Progenitor cell of endocrine pancreas (in vitro differentiated cells): ENCODE measurements at regions not wholly inside any gene's neighbourhood (a gene's known extent, or its start where the extent isn't known, plus 50 kb on each side); places are given as distances from the start of the nearest gene placed in this dataset.
"Not testable (repeated sequence)": the region's sequence is repeated elsewhere in the genome, so short reads cannot be mapped to it uniquely, and the experiment has no call there.

Source experiments
- DNase-seq: peaks from one replicate; pipeline ENCODE4 v3.0.0; 2021; ENCODE audit warnings: low spot score; ENCODE audit not compliant: unreplicated experiment
- H3K27ac Mint-ChIP-seq: 2 replicates; pipeline ENCODE4 v1.8.0; 2021; ENCODE audit warnings: mild to moderate bottlenecking, moderate library complexity, mixed read lengths
- H3K27me3 Mint-ChIP-seq: 2 replicates; pipeline ENCODE4 v1.8.0; 2021; ENCODE audit warnings: mixed read lengths
- H3K36me3 Mint-ChIP-seq: 2 replicates; pipeline ENCODE4 v1.8.0; 2022; ENCODE audit warnings: mixed read lengths; ENCODE audit not compliant: insufficient read depth
- H3K4me1 Mint-ChIP-seq: 2 replicates; pipeline ENCODE4 v1.8.0; 2021; ENCODE audit warnings: low read depth, mixed read lengths
- H3K4me3 Mint-ChIP-seq: 2 replicates; pipeline ENCODE4 v1.8.0; 2021; ENCODE audit warnings: low read depth, mild to moderate bottlenecking, moderate library complexity, mixed read lengths
- H3K9me3 Mint-ChIP-seq: 2 replicates; pipeline ENCODE4 v1.8.0; 2021; ENCODE audit warnings: low read depth, mixed read lengths
- TF ChIP-seq, protein P1 (sequence below): fragments of 200-600 bp; sonication (generic); IDR thresholded peaks from one replicate; pipeline ENCODE4 v1.5.0; 2021; ENCODE audit warnings: antibody characterized with exemption, mild to moderate bottlenecking; ENCODE audit not compliant: unreplicated experiment

DNA sequence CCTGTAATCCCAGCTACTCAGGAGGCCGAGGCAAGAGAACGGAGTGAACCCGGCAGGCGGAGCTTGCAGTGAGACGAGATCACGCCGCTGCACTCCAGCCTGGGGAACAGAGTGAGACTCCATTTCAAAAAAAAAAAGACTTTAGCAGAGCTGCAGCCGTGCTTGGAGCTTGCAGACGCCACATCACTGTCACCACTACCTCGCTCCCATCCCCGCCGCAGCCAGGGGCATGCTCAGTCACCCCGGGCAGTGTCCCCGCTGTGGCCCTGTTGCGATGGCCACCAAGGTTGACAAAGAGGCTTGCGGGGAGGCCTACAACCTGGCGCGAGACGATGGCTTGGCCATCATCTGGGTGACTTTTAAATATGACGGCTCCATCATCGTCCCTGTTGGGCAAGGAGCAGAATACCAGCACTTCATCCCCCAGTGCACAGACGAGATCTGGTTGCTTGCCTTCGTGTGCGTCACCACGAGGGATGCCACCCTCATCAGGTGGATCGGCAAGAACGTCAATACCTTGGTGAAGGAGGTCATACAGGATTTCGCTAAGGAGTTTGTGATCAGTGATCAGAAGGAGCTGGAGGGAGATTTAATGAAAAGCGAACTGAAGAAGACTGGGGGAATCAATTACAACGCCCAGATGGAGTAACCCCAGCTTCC, 118.1 kb downstream of the TNFRSF13B start:
- Mint-ChIP-seq H3K27me3 (peaks cover 3% of the 10 kb centered on the region), H3K4me3 (no peak overlapping the region), H3K4me1 (peaks cover 3% of the 10 kb centered on the region), H3K9me3 (no peaks in the 10 kb centered on the region), H3K27ac (no peak overlapping the region), H3K36me3 (no peaks in the 10 kb centered on the region)
- DNase-seq, result no peak
- TF ChIP-seq, protein P1, sequence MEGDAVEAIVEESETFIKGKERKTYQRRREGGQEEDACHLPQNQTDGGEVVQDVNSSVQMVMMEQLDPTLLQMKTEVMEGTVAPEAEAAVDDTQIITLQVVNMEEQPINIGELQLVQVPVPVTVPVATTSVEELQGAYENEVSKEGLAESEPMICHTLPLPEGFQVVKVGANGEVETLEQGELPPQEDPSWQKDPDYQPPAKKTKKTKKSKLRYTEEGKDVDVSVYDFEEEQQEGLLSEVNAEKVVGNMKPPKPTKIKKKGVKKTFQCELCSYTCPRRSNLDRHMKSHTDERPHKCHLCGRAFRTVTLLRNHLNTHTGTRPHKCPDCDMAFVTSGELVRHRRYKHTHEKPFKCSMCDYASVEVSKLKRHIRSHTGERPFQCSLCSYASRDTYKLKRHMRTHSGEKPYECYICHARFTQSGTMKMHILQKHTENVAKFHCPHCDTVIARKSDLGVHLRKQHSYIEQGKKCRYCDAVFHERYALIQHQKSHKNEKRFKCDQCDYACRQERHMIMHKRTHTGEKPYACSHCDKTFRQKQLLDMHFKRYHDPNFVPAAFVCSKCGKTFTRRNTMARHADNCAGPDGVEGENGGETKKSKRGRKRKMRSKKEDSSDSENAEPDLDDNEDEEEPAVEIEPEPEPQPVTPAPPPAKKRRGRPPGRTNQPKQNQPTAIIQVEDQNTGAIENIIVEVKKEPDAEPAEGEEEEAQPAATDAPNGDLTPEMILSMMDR, result no peak

DNA sequence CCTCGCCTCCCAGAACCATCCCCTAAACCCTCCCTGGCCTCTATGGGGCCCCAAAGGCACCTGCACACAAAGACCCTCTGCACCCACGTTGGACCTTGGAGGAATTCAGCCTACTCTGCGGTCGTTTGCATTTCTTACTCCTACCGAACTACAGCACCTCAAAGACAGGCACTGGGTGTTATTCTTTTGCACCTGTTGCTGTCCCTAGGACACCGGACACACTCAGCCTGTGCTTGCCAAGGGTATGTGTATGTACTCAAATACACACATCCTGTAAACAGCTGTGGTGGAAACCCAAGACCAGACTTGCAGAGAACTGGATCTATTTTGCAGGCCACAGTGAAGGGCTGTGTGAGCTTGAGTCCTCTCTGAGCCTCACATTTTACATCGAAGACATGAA, 122.1 kb downstream of the TNFRSF13B start:
- H3K27me3 Mint-ChIP-seq, H3K36me3 Mint-ChIP-seq, H3K4me1 Mint-ChIP-seq, DNase-seq, H3K9me3 Mint-ChIP-seq, H3K27ac Mint-ChIP-seq, H3K4me3 Mint-ChIP-seq: not testable (repeated sequence)

DNA sequence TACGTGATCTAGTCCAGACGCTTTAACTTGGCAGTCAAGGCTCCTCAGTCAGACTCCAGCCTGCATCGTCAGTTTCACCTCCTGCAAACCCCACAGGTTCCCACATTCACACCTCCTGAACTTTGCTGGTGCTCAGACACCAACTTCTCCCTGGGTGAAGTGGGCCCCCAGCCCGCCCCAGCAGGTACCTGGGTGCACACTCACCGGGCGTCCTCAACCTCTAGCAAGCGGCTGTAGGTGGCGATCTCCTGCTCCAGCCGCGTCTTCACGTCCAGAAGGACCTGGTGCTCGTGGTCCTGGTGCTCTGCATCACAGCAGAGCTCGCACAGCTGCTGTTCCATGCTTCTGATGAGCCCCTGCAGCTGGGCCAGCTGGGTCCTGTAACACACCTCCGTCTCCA, 122.9 kb downstream of the TNFRSF13B start:
- DNase-seq, H3K4me1 Mint-ChIP-seq, H3K4me3 Mint-ChIP-seq, H3K27me3 Mint-ChIP-seq, H3K27ac Mint-ChIP-seq, H3K9me3 Mint-ChIP-seq, H3K36me3 Mint-ChIP-seq: not testable (repeated sequence)

DNA sequence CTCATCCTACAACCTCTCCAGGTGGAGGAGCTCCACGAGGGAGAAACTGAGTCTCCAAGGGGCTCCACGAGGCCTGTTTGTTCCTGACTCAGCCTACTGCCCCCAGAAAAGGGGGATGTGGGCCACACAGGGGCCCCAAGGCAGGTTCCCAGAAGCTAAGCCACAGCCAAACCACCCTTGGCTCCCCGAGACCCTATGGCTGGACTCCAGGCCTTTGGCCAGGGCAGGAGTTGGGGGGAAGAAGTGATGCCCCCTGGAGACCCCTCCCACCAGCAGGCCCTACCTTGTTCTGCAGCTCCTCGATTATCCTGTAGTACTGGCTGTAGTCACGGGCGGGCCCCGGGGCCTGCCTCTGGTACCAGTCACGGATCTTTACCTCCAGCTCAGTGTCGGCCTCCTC, 126.8 kb downstream of the TNFRSF13B start:
- H3K36me3 Mint-ChIP-seq, H3K27me3 Mint-ChIP-seq, DNase-seq, H3K9me3 Mint-ChIP-seq, H3K27ac Mint-ChIP-seq, H3K4me3 Mint-ChIP-seq, H3K4me1 Mint-ChIP-seq: not testable (repeated sequence)

DNA sequence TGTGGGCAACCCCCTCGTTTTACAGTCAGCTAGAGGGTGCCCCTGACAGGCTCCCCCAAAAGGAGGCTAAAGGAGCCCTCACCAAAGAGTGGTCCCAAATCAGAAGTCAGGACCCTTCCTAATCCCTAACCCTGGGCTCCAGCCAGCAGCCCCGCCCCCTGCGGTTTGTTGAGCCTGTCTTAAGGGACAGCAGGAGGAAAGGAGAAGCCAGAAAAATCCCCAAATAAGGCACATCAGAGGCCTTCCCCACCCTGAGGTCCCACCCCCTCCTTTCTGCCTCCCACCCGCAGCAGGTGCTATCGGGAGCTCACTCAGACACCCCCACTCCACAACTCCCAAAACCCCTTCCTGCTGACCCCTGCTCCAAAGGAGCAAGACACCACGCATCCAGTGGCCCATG, 127.2 kb downstream of the TNFRSF13B start:
- H3K27me3 Mint-ChIP-seq, H3K36me3 Mint-ChIP-seq, H3K27ac Mint-ChIP-seq, DNase-seq, H3K9me3 Mint-ChIP-seq, H3K4me1 Mint-ChIP-seq, H3K4me3 Mint-ChIP-seq: not testable (repeated sequence)

DNA sequence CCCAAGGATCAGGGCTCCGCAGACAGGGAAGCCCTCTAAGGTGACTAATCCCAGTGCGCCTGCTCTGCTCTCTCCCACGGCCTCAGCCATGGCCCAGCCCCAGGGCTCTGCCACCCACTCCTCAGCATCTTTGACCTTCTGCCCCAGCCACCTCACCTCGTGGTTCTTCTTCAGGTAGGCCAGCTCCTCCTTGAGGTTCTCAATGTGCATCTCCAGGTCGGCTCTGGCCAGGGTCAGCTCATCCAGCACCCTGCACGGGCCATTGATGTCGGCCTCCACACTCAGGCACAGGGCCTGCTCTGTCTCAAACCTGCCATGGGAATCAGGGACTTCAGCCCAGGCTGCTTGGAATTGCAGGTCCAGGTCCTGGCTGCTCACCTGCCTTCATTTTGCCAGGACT, 128.4 kb downstream of the TNFRSF13B start:
- not testable (repeated sequence) for H3K27me3 Mint-ChIP-seq, H3K36me3 Mint-ChIP-seq, H3K4me3 Mint-ChIP-seq, DNase-seq, H3K27ac Mint-ChIP-seq, H3K4me1 Mint-ChIP-seq, H3K9me3 Mint-ChIP-seq

DNA sequence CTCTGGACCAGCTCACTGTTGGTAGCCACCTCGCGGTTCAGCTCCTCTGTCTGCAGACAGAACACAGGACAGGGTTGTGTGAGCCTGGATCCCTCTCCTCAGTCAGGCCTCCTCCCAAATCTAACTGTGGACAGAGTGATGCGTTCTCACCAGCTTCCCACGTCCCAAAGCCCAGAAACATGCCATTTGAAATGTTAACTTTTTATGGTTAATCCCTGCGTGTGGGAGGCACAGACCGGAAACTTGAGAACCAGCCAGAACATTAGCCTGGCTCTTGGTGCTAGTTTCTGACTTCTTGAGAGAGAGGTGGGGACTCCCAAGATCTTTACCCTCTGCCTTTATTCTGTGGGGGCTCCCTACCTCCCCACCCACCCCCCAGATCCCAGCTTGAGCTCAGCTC, 129.6 kb downstream of the TNFRSF13B start:
- H3K4me1 Mint-ChIP-seq, H3K27me3 Mint-ChIP-seq, H3K4me3 Mint-ChIP-seq, H3K36me3 Mint-ChIP-seq, H3K9me3 Mint-ChIP-seq, H3K27ac Mint-ChIP-seq, DNase-seq: not testable (repeated sequence)

DNA sequence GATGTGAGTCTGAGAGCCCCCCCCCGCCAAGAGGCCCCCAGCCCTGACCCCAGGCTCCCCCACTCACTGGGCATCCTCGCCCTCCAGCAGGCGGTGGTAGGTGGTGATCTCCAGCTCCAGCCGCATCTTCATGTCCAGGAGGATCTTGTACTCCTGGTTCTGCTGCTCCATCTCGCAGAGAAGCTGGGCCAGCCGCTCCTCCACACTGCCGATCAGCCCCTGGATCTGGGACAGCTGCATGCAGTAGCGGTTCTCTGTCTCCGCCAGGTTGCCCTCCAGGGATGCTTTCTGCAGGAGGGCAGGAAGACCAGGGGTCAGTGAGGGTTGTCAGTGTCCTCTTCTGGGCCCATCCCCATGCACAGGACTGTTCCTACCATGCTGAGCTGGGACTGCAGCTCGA, 130.0 kb downstream of the TNFRSF13B start:
- not testable (repeated sequence) for H3K27ac Mint-ChIP-seq, H3K4me3 Mint-ChIP-seq, H3K36me3 Mint-ChIP-seq, DNase-seq, H3K27me3 Mint-ChIP-seq, H3K9me3 Mint-ChIP-seq, H3K4me1 Mint-ChIP-seq

DNA sequence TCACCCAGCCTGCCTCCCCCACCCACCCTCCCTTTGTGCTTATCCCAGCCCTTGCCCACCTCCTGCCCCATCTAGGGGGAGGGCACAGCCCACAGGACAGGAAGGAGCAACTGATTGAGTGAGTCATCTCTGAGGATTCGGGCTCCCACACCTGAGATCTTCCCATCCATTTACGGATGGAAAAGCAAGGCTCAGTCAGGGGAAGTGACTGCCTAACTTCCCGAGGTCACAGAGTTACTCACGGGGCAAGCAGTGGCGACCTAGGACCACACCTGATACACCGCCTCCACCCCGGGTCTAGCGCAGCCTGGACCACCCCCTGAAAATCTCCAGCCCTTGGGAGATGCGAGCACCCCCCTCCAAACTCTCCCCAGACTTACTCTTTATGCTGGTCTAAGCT, 131.7 kb downstream of the TNFRSF13B start:
- not testable (repeated sequence) for H3K27me3 Mint-ChIP-seq, H3K27ac Mint-ChIP-seq, H3K9me3 Mint-ChIP-seq, H3K36me3 Mint-ChIP-seq, H3K4me3 Mint-ChIP-seq, H3K4me1 Mint-ChIP-seq, DNase-seq

DNA sequence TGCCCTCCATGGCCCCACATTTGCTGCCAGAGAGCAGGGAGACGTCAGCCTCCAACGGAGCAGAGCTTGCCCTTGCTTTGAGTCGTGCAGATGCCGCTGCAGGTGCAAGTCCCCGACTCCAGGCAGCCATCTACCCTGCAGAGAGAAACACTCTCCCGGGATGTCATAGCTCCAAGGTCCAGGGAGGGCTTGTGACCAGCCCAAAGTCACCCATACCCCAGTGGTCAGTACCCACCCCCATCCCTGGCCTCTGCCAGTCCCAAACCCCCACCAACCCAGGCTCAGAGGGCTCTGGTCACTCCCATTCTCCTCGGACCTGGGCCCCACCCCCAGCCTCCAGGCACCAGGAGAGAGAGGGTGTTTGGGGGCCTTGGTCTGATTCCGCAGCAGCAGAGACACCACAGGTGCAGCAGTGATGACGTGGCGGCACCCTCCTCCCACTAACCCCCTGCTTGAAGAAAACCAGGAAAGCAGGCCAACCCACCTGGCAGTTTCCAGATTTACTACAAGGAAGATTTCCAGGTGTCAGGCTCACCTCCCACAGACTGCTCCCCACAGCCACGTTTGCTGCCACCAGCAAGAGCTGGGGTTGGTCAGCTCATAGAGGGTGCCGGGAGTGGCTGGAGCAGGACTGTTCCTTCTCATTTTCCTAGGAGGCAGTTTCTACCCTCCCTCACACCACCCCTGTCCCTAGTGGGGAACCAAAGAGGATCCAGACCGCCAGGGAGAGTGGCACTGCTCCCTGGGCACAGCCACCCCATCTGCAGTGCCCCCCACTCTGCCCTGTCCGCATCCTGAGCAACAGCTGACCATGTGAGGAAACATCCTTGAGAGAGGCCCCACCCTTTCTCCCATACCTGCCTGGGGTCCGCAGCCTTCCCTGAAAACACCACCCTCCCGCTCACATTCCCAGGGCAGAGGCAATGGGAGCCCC, 132.4 kb downstream of the TNFRSF13B start:
- not testable (repeated sequence) for H3K27me3 Mint-ChIP-seq, H3K9me3 Mint-ChIP-seq, H3K4me1 Mint-ChIP-seq, DNase-seq, H3K36me3 Mint-ChIP-seq, H3K27ac Mint-ChIP-seq, H3K4me3 Mint-ChIP-seq

DNA sequence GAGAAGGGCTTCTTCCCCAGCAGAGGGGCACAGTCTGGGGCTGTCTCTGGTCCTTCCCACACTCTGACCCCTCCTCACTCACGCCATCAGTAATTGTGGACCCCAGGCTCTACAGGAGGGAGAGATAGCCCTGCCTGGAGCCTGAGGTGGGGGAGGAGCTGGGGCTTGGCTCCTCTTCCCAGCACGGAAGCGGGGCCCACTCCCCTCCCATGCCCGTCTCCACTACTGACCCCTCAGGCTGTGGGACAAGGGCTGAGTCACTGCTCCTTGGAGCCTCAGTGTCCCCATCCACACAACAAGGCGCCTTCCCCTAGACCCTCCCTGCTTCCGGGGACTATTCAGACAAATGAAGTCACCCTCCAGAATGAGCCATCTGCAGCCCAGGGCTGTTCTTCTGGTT, 133.1 kb downstream of the TNFRSF13B start:
- H3K27me3 Mint-ChIP-seq, H3K9me3 Mint-ChIP-seq, H3K36me3 Mint-ChIP-seq, DNase-seq, H3K4me3 Mint-ChIP-seq, H3K4me1 Mint-ChIP-seq, H3K27ac Mint-ChIP-seq: not testable (repeated sequence)

DNA sequence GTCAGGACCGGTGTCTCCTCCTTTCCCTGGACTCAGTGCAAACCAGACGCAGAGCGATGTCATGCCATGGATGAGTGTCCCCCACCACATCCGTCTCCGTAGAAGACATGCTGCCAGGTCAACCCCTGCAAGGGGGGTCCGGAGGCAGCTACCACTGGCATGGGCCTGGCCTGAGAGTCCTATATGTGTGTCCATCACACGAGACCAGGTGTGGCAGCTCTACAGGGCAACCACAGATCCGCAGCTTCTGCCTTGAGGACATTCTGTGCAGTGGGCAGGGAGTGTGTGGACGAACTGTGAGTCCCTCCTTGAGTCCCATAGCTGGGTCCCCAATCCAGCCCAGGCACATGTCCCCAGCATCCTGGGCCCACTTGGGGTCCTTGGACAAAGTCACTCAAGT, 133.6 kb downstream of the TNFRSF13B start:
- H3K27ac Mint-ChIP-seq, H3K4me1 Mint-ChIP-seq, H3K27me3 Mint-ChIP-seq: not testable (repeated sequence)

More for the DNA sequence above, 133.6 kb downstream of the TNFRSF13B start:
- not testable (repeated sequence) for DNase-seq, H3K4me3 Mint-ChIP-seq, H3K9me3 Mint-ChIP-seq, H3K36me3 Mint-ChIP-seq
